SK-N-SH (cell line): ENCODE measurements at regions not wholly inside any gene's neighbourhood (a gene's known extent, or its start where the extent isn't known, plus 50 kb on each side); places are given as distances from the start of the nearest gene placed in this dataset.

Experiments
- CTCF ChIA-PET: fragments of 300-600, 350-600 bp; formaldehyde crosslinking; extraction: SDS; loops from one replicate; lab custom pipeline; 2021; lab: Yijun Ruan, JAX
- POLR2A ChIA-PET: fragments of 350-600 bp; sonication (Branson Sonifier 250); formaldehyde crosslinking; extraction: SDS; loops from one replicate; lab custom pipeline; 2020; ENCODE audit warnings: antibody characterized with exemption, inconsistent platforms; lab: Yijun Ruan, JAX
- DNase-seq: peaks from one replicate; pipeline ENCODE4 v3.0.0; 2012
- H2AFZ ChIP-seq: fragments of 200-600 bp; sonication (generic); 2 replicates; pipeline ENCODE4 v1.8.1; 2016; ENCODE audit warnings: antibody characterized with exemption, mild to moderate bottlenecking, low read depth
- H3F3A ChIP-seq: fragments of 200-600 bp; sonication (generic); replicated peaks from 2 replicates; pipeline ENCODE3; 2016; ENCODE audit warnings: antibody characterized with exemption, mild to moderate bottlenecking; ENCODE audit not compliant: insufficient read depth
- H3K27ac ChIP-seq, 2 experiments: fragments of 200-500 bp in 1 of 2; fragments of 200-600 bp in 1 of 2; sonication (Bioruptor generic) in 1 of 2; sonication (generic), shearing (Covaris generic) in 1 of 2; 2 replicates each; pipeline versions ENCODE4 v1.5.1 to v1.6.1; 2014 to 2016; ENCODE audit warnings: low read depth in 2 of 2, inconsistent platforms in 1 of 2, low read length in 1 of 2, mild to moderate bottlenecking in 1 of 2, mixed read lengths in 1 of 2
- H3K27me3 ChIP-seq: fragments of 200-600 bp; sonication (generic), shearing (Covaris generic); 2 replicates; pipeline ENCODE4 v1.6.1; 2016; ENCODE audit warnings: mixed run types; ENCODE audit not compliant: insufficient read depth
- H3K36me3 ChIP-seq, 2 experiments: fragments of 200-500 bp in 1 of 2; fragments of 200-600 bp in 1 of 2; sonication (Bioruptor generic) in 1 of 2; sonication (generic) in 1 of 2; replicated peaks in 1 of 2; 2 replicates each; pipeline versions ENCODE3 to v1.5.1; 2014 to 2016; ENCODE audit warnings: low read length in 1 of 2, mild to moderate bottlenecking in 1 of 2; ENCODE audit not compliant: insufficient read depth in 2 of 2, control insufficient read depth in 1 of 2
- H3K4me1 ChIP-seq, 2 experiments: fragments of 200-500 bp in 1 of 2; fragments of 200-600 bp in 1 of 2; sonication (Bioruptor generic) in 1 of 2; sonication (generic), shearing (Covaris generic) in 1 of 2; 2 replicates each; pipeline versions ENCODE4 v1.5.1 to v1.6.1; 2014 to 2016; ENCODE audit warnings: low read depth in 1 of 2, low read length in 1 of 2, mixed run types in 1 of 2; ENCODE audit not compliant: insufficient read depth in 2 of 2, control insufficient read depth in 1 of 2
- H3K4me2 ChIP-seq: fragments of 200-600 bp; sonication (generic), shearing (Covaris generic); 2 replicates; pipeline ENCODE4 v1.6.1; 2017; ENCODE audit warnings: mixed run types
- H3K4me3 ChIP-seq, 2 experiments: fragments of 200-500 bp in 1 of 2; fragments of 200-600 bp in 1 of 2; sonication (Bioruptor generic) in 1 of 2; sonication (generic), shearing (Covaris generic) in 1 of 2; 2 replicates each; pipeline versions ENCODE4 v1.5.1 to v1.8.1; 2014 to 2016; ENCODE audit warnings: low read depth in 2 of 2, inconsistent platforms in 1 of 2, low read length in 1 of 2, mild to moderate bottlenecking in 1 of 2, mixed read lengths in 1 of 2, moderate library complexity in 1 of 2
- H3K79me2 ChIP-seq: fragments of 200-600 bp; sonication (generic); 2 replicates; pipeline ENCODE4 v1.8.1; 2017; ENCODE audit warnings: mild to moderate bottlenecking; ENCODE audit not compliant: insufficient read depth
- H3K9ac ChIP-seq: fragments of 200-600 bp; sonication (generic); 2 replicates; pipeline ENCODE4 v1.6.1; 2017; ENCODE audit warnings: mixed run types
- H3K9me2 ChIP-seq: fragments of 200-600 bp; sonication (generic); 2 replicates; pipeline ENCODE4 v1.6.1; 2017; ENCODE audit warnings: mixed run types
- H3K9me3 ChIP-seq: fragments of 200-600 bp; sonication (generic); 2 replicates; pipeline ENCODE4 v1.6.1; 2017; ENCODE audit warnings: mixed run types, mild to moderate bottlenecking, moderate library complexity
- H4K20me1 ChIP-seq: fragments of 200-600 bp; sonication (generic); 2 replicates; pipeline ENCODE4 v1.6.1; 2017; ENCODE audit warnings: mild to moderate bottlenecking, mixed run types; ENCODE audit not compliant: insufficient read depth
- CHD2 ChIP-seq: fragments of 150-350 bp; IDR thresholded peaks from 2 replicates; pipeline ENCODE4 v1.6.1; 2018; ENCODE audit warnings: low read length; ENCODE audit not compliant: partially characterized antibody
- FOXM1 ChIP-seq: IDR thresholded peaks from 2 replicates; pipeline ENCODE4 v1.4.0; 2012; ENCODE audit warnings: low read depth, mild to moderate bottlenecking
- GABPA ChIP-seq: IDR thresholded peaks from 2 replicates; pipeline ENCODE4 v1.4.0; 2012; ENCODE audit warnings: low read depth, mild to moderate bottlenecking
- GATA2 ChIP-seq: sonication (generic); formaldehyde crosslinking; IDR thresholded peaks from 2 replicates; pipeline ENCODE4 v1.5.0; 2020; ENCODE audit warnings: mild to moderate bottlenecking, missing genetic modification reagents
- JUND ChIP-seq: IDR thresholded peaks from 2 replicates; pipeline ENCODE4 v1.4.0; 2012
- MXI1 ChIP-seq: IDR thresholded peaks from 2 replicates; pipeline ENCODE4 v1.6.1; 2012; ENCODE audit warnings: mild to moderate bottlenecking, low read depth, low read length, improper control_type of control experiment
- NFIC ChIP-seq: IDR thresholded peaks from 2 replicates; pipeline ENCODE4 v1.4.0; 2012; ENCODE audit warnings: borderline replicate concordance
- NRF1 ChIP-seq: IDR thresholded peaks from 2 replicates; pipeline ENCODE4 v1.6.1; 2012; ENCODE audit warnings: low read depth, mild to moderate bottlenecking, low read length
- POLR2AphosphoS5 ChIP-seq: IDR thresholded peaks from 2 replicates; pipeline ENCODE4 v1.6.1; 2012; ENCODE audit warnings: low read depth, low read length
- RAD21 ChIP-seq: IDR thresholded peaks from 2 replicates; pipeline ENCODE4 v1.6.1; 2012; ENCODE audit warnings: mild to moderate bottlenecking, low read length
- RFX5 ChIP-seq: IDR thresholded peaks from 2 replicates; pipeline ENCODE4 v1.6.1; 2012; ENCODE audit warnings: mild to moderate bottlenecking, improper control_type of control experiment, low read length
- RXRA ChIP-seq: IDR thresholded peaks from 2 replicates; pipeline ENCODE4 v1.4.0; 2012; ENCODE audit warnings: low read depth, mild to moderate bottlenecking, borderline replicate concordance
- TAF1 ChIP-seq: IDR thresholded peaks from 2 replicates; pipeline ENCODE4 v1.6.1; 2012; ENCODE audit warnings: low read depth, mild to moderate bottlenecking, low read length, moderate library complexity, borderline replicate concordance
- TCF12 ChIP-seq: IDR thresholded peaks from 2 replicates; pipeline ENCODE4 v1.4.0; 2012
- TEAD4 ChIP-seq: IDR thresholded peaks from 2 replicates; pipeline ENCODE4 v1.4.0; 2012; ENCODE audit warnings: mild to moderate bottlenecking, borderline replicate concordance; ENCODE audit not compliant: insufficient read depth
- YY1 ChIP-seq: IDR thresholded peaks from 2 replicates; pipeline ENCODE4 v1.4.0; 2012; ENCODE audit warnings: low read depth, mild to moderate bottlenecking
- WGBS: methylation state at CpG from one replicate; pipeline ENCODE4 v1.1.6; 2017; ENCODE audit warnings: low lambda C conversion rate; 5-methylcytosine and 5-hydroxymethylcytosine counted together
- TF ChIP-seq, protein P1 (sequence below): fragments of 150-350 bp; IDR thresholded peaks from 2 replicates; pipeline ENCODE4 v1.6.1; 2017; ENCODE audit warnings: antibody characterized with exemption, low read length, low read depth, borderline replicate concordance
- TF ChIP-seq, protein P2 (sequence below): IDR thresholded peaks from 2 replicates; pipeline ENCODE4; 2012
- TF ChIP-seq, protein P3 (sequence below): fragments of 150-350 bp; IDR thresholded peaks from 2 replicates; pipeline ENCODE4 v1.6.1; 2016; ENCODE audit warnings: mild to moderate bottlenecking, low read depth, low read length
- TF ChIP-seq, protein P4 (sequence below): fragments of 200-600 bp; sonication (generic); IDR thresholded peaks from 2 replicates; pipeline ENCODE4 v1.6.1; 2017; ENCODE audit warnings: antibody characterized with exemption, mild to moderate bottlenecking, moderate library complexity
- TF ChIP-seq, protein P5 (sequence below): IDR thresholded peaks from 2 replicates; pipeline ENCODE4 v1.4.0; 2012; ENCODE audit warnings: low read depth, borderline replicate concordance

DNA sequence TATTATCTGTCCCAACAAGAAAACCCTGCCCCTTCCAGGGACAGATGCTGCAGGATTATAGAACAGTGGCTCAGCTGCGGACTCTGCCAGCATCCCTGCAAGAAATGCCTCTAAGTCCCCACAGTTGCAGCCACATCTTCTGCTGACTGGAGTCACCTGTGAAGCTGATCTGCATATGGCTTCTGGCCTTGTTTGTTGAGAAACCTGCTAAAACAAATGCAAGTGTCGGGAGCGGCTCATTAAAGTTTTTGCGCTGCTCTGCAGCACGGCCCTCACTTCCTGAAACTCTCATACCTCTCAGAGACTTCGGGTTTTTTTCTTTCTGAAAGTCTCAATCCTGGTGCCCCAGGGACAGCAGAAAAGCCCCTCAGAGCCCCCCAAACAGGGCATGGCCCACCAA, 725.0 kb downstream of the UQCRFS1 start:
- Histone ChIP-seq H3K79me2 (no peaks in the 10 kb centered on the region), H3K27me3 (peaks cover 20% of the 10 kb centered on the region; the same call in 1 of the 2 replicates), H4K20me1 (no peaks in the 10 kb centered on the region), H3K9me2 (no peaks in the 10 kb centered on the region), H3K4me3 (no peak overlapping the region), H3K36me3 (no peaks in the 10 kb centered on the region), H3F3A (no peaks in the 10 kb centered on the region), H3K9me3 (no peaks in the 10 kb centered on the region), H2AFZ (no peak overlapping the region), H3K4me1 (no peaks in the 10 kb centered on the region), H3K4me2 (no peak overlapping the region), H3K27ac (no peak overlapping the region), H3K9ac (no peak overlapping the region)
- DNase-seq = no peak
- WGBS = 29% methylated on average over 6 of the region's 6 CpGs
- POLR2A ChIA-PET = no interaction called here
- no peak for TF ChIP-seq RAD21
- TF ChIP-seq NFIC = no peak
- TF ChIP-seq, protein P1, sequence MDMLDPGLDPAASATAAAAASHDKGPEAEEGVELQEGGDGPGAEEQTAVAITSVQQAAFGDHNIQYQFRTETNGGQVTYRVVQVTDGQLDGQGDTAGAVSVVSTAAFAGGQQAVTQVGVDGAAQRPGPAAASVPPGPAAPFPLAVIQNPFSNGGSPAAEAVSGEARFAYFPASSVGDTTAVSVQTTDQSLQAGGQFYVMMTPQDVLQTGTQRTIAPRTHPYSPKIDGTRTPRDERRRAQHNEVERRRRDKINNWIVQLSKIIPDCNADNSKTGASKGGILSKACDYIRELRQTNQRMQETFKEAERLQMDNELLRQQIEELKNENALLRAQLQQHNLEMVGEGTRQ = no peak
- TF ChIP-seq FOXM1 = no peak
- TF ChIP-seq, protein P2, sequence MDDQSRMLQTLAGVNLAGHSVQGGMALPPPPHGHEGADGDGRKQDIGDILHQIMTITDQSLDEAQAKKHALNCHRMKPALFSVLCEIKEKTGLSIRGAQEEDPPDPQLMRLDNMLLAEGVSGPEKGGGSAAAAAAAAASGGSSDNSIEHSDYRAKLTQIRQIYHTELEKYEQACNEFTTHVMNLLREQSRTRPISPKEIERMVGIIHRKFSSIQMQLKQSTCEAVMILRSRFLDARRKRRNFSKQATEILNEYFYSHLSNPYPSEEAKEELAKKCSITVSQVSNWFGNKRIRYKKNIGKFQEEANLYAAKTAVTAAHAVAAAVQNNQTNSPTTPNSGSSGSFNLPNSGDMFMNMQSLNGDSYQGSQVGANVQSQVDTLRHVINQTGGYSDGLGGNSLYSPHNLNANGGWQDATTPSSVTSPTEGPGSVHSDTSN = no peak
- TF ChIP-seq, protein P3, sequence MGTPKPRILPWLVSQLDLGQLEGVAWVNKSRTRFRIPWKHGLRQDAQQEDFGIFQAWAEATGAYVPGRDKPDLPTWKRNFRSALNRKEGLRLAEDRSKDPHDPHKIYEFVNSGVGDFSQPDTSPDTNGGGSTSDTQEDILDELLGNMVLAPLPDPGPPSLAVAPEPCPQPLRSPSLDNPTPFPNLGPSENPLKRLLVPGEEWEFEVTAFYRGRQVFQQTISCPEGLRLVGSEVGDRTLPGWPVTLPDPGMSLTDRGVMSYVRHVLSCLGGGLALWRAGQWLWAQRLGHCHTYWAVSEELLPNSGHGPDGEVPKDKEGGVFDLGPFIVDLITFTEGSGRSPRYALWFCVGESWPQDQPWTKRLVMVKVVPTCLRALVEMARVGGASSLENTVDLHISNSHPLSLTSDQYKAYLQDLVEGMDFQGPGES = no peak
- no peak for TF ChIP-seq GABPA
- no peak for TF ChIP-seq NRF1
- no peak for TF ChIP-seq RFX5
- TF ChIP-seq, all 33 proteins: peak for 0
- CTCF ChIA-PET = no interaction called here

DNA sequence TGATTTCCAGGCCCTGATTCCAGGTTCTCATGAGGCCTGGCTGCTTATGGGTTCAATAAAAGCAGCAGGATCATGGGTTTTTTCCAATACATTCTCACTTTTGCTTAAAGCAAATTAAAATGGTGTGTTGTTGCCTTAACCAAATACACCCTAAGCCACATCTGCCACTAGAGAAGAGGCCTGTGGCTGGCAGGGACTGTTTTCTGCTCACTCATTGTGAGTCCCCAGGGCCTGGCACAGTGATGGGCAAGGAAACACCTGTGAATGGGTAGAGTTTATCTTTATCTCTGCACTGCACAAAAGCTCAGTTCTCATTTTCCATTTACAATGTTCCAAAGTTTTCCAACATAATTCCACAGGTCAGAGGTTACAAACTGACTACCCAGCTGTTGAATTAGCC, 726.0 kb downstream of the UQCRFS1 start:
- Histone ChIP-seq H3K36me3 (no peaks in the 10 kb centered on the region), H3K4me2 (no peak overlapping the region), H3K27ac (no peak overlapping the region), H3F3A (no peaks in the 10 kb centered on the region), H3K4me3 (no peak overlapping the region), H3K9me3 (no peaks in the 10 kb centered on the region), H3K27me3 (peaks cover 20% of the 10 kb centered on the region; the same call in 1 of the 2 replicates), H2AFZ (no peak overlapping the region), H3K4me1 (no peaks in the 10 kb centered on the region), H3K9ac (no peak overlapping the region), H4K20me1 (no peaks in the 10 kb centered on the region), H3K9me2 (no peaks in the 10 kb centered on the region), H3K79me2 (no peaks in the 10 kb centered on the region)
- no peak for DNase-seq
- CTCF ChIA-PET = no interaction called here
- POLR2A ChIA-PET = no interaction called here
- TF ChIP-seq, protein P4, sequence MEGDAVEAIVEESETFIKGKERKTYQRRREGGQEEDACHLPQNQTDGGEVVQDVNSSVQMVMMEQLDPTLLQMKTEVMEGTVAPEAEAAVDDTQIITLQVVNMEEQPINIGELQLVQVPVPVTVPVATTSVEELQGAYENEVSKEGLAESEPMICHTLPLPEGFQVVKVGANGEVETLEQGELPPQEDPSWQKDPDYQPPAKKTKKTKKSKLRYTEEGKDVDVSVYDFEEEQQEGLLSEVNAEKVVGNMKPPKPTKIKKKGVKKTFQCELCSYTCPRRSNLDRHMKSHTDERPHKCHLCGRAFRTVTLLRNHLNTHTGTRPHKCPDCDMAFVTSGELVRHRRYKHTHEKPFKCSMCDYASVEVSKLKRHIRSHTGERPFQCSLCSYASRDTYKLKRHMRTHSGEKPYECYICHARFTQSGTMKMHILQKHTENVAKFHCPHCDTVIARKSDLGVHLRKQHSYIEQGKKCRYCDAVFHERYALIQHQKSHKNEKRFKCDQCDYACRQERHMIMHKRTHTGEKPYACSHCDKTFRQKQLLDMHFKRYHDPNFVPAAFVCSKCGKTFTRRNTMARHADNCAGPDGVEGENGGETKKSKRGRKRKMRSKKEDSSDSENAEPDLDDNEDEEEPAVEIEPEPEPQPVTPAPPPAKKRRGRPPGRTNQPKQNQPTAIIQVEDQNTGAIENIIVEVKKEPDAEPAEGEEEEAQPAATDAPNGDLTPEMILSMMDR = no peak
- TF ChIP-seq MXI1 (no peak), TCF12 (no peak), YY1 (no peak), NRF1 (no peak), TEAD4 (no peak), CHD2 (no peak), RAD21 (no peak), RXRA (no peak), TAF1 (no peak), JUND (no peak), FOXM1 (no peak), GATA2 (CRISPR knock-in tag) (no peak), GABPA (no peak), POLR2AphosphoS5 (no peak)
- TF ChIP-seq, protein P1 = no peak
- TF ChIP-seq, protein P5, sequence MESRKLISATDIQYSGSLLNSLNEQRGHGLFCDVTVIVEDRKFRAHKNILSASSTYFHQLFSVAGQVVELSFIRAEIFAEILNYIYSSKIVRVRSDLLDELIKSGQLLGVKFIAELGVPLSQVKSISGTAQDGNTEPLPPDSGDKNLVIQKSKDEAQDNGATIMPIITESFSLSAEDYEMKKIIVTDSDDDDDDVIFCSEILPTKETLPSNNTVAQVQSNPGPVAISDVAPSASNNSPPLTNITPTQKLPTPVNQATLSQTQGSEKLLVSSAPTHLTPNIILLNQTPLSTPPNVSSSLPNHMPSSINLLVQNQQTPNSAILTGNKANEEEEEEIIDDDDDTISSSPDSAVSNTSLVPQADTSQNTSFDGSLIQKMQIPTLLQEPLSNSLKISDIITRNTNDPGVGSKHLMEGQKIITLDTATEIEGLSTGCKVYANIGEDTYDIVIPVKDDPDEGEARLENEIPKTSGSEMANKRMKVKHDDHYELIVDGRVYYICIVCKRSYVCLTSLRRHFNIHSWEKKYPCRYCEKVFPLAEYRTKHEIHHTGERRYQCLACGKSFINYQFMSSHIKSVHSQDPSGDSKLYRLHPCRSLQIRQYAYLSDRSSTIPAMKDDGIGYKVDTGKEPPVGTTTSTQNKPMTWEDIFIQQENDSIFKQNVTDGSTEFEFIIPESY = no peak
